ENCODE measurements at regions not wholly inside any gene's neighbourhood (a gene's known extent, or its start where the extent isn't known, plus 50 kb on each side); places are given as distances from the start of the nearest gene placed in this dataset.

DNA sequence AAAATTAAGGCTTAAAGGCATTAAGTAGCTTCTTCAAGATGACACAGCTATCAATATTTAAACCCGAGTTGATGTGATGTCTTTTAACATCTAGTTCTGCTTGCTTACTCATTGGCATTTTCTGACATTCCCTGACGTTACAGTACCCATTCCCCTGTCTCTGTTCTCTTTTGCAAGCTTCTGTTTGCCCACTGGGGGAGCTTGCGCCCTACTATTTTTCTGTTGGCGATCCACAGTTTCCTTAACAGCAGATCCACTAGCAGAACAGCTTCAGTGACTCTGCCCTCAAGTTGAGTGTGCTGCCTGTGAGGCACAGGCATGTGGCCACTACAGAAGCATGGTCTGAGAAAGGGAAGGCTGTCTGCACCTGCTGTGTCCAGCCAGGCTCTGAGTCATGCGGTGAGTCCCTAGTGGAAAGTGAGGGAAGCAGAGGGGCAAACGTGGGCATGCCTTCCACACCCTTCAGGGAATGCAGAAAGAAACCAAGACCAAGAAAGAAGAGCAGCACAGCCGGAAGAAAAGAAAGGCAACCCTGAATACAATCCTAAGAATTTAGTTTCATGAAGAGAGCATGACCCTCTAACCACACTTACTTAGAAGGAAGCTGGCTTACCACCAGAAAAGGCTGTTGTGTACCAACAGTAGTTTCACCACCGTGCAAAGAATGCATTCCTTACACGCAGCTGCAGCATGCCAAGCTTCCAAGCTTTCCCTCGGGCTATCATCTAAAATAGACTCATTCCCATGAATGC lies 97.7 kb upstream of the VGLL2 start:
- TF ChIP-seq POLR2A (IDR thresholded peaks at IDR 0.05): no peak
- TF ChIP-seq, protein P1, sequence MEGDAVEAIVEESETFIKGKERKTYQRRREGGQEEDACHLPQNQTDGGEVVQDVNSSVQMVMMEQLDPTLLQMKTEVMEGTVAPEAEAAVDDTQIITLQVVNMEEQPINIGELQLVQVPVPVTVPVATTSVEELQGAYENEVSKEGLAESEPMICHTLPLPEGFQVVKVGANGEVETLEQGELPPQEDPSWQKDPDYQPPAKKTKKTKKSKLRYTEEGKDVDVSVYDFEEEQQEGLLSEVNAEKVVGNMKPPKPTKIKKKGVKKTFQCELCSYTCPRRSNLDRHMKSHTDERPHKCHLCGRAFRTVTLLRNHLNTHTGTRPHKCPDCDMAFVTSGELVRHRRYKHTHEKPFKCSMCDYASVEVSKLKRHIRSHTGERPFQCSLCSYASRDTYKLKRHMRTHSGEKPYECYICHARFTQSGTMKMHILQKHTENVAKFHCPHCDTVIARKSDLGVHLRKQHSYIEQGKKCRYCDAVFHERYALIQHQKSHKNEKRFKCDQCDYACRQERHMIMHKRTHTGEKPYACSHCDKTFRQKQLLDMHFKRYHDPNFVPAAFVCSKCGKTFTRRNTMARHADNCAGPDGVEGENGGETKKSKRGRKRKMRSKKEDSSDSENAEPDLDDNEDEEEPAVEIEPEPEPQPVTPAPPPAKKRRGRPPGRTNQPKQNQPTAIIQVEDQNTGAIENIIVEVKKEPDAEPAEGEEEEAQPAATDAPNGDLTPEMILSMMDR (IDR thresholded peaks at IDR 0.05): peak in 1 of 7 experiments; percentile 29
